ENCODE measurements at regions not wholly inside any gene's neighbourhood (a gene's known extent, or its start where the extent isn't known, plus 50 kb on each side); places are given as distances from the start of the nearest gene placed in this dataset.

DNA sequence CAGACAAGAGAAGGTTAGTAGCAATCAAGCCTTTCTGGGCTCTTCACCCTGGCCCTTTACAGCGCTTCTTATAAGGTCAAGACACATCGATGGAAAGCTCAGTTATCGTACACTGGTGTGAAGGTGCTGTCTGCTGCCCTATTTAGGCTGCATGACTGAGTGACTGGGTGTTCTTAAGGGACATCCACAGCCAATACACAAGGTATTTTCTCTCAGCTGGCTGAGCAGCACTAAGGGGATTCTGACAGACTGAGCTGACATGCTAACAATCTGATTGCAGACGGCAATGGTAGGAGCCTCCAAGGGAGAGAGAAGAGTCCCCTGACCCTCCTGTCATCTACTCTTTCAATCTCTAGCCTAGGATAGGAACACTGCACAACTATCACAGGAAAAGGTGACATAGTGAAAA, 577.9 kb downstream of the ISL1 start:
- TF ChIP-seq, protein P1, sequence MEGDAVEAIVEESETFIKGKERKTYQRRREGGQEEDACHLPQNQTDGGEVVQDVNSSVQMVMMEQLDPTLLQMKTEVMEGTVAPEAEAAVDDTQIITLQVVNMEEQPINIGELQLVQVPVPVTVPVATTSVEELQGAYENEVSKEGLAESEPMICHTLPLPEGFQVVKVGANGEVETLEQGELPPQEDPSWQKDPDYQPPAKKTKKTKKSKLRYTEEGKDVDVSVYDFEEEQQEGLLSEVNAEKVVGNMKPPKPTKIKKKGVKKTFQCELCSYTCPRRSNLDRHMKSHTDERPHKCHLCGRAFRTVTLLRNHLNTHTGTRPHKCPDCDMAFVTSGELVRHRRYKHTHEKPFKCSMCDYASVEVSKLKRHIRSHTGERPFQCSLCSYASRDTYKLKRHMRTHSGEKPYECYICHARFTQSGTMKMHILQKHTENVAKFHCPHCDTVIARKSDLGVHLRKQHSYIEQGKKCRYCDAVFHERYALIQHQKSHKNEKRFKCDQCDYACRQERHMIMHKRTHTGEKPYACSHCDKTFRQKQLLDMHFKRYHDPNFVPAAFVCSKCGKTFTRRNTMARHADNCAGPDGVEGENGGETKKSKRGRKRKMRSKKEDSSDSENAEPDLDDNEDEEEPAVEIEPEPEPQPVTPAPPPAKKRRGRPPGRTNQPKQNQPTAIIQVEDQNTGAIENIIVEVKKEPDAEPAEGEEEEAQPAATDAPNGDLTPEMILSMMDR (IDR thresholded peaks at IDR 0.05), result no peak
- TF ChIP-seq POLR2A (IDR thresholded peaks at IDR 0.05), result no peak

Data from esophagus squamous epithelium (tissue), 4 donors.